GM18502 (cell line): ENCODE measurements at regions not wholly inside any gene's neighbourhood (a gene's known extent, or its start where the extent isn't known, plus 50 kb on each side); places are given as distances from the start of the nearest gene placed in this dataset.

Source experiments
- ATAC-seq: cut with Tn5 transposase; IDR thresholded peaks from one replicate; pipeline ENCODE4 v1.9.1; 2021; ENCODE audit warnings: mild to moderate bottlenecking; ENCODE audit not compliant: unreplicated experiment, poor library complexity

- ATAC-seq: no peak
These were observed 396.2 kb upstream of the ST6GAL2 start for GRCh38 chr2:107282135-107282534.

GRCh38 chr2:107285621-107286299 lies 399.8 kb upstream of the ST6GAL2 start:
- ATAC-seq: no peak

GRCh38 chr2:107290041-107290440 lies 404.1 kb upstream of the ST6GAL2 start:
- ATAC-seq: no peak

DNA sequence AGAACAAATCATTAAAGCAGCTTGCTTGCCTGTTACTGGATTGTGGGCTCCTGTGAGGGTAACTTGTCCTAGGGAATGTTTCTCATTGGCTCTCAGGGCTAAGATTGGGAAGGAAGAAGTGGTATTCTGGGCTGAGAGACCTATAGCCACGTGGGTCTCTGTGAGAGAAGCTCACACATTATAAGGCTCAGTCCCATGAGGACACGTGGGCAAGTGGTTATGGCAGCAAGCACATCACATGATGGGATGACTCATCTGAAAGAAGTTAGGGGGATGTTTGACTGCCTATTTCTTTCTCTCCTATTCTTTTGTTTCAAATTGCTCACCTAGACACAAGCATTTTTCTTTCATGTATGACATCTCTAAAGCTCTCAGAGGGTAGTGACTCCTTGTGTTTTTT lies 418.0 kb upstream of the ST6GAL2 start:
- ATAC-seq: no peak

DNA sequence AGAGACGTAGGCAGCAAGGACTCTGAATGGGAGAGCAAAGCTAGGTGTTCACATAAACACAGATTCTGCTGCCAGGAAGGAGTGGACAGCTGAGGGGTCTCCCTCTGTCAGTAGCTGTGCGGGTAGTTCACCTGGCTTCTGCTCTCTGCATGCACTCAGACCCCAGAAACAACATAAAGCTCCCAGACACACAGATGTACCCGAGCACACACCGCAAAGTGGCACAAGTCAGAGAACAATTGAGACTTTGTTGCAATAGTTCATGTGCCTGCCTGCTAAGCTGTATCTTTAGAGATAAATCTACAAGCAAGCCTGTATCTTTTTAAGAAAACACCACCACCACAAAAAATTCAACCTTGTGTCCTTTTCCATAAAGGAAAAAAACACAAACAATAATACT lies 420.0 kb upstream of the ST6GAL2 start:
- no peak for ATAC-seq

DNA sequence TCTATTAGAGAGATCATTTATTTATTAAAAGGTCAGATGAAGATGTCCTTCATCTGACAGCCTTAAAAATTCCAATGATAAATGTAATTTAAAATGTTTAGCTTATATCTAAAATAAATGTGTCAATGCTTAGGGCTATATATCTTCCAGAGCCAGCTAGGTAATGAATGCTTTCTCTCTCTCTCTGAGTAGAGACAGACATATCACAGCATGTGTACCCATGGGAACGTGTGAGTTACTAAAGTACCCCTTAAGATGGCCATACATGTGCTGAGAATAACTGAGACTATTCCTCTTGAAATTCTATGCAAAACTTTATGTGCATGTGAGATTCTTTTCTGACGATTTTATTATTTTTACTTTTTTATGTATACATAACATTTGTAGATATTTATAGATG lies 420.9 kb upstream of the ST6GAL2 start:
- ATAC-seq: no peak

DNA sequence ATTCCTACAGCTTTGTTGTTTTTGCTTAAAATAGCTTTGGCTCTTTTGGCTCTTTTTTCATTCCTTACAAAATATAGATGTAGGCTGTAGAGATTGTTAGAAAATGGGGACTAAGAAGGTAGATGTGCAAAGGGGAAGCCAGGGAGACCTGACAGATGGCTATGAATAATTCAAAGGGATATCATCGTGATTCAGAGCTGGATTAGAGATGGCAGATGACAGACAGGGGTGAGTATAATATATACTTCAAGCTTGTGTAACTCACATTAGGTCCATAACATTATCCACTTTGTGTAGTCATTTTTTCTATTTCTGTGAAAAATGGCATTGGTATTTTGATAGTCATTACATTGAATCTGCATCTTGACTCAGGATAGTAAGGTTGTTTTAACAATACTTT lies 422.9 kb upstream of the ST6GAL2 start:
- no peak for ATAC-seq

GRCh38 chr2:107312240-107312639 lies 426.3 kb upstream of the ST6GAL2 start:
- no peak for ATAC-seq

GRCh38 chr2:107313316-107313715 lies 427.3 kb upstream of the ST6GAL2 start:
- ATAC-seq: no peak

- no peak for ATAC-seq
These were observed 434.9 kb upstream of the ST6GAL2 start for GRCh38 chr2:107320881-107321280.

GRCh38 chr2:107322416-107322815 lies 436.4 kb upstream of the ST6GAL2 start:
- ATAC-seq: no peak

GRCh38 chr2:107323946-107324565 lies 438.1 kb upstream of the ST6GAL2 start:
- no peak for ATAC-seq

DNA sequence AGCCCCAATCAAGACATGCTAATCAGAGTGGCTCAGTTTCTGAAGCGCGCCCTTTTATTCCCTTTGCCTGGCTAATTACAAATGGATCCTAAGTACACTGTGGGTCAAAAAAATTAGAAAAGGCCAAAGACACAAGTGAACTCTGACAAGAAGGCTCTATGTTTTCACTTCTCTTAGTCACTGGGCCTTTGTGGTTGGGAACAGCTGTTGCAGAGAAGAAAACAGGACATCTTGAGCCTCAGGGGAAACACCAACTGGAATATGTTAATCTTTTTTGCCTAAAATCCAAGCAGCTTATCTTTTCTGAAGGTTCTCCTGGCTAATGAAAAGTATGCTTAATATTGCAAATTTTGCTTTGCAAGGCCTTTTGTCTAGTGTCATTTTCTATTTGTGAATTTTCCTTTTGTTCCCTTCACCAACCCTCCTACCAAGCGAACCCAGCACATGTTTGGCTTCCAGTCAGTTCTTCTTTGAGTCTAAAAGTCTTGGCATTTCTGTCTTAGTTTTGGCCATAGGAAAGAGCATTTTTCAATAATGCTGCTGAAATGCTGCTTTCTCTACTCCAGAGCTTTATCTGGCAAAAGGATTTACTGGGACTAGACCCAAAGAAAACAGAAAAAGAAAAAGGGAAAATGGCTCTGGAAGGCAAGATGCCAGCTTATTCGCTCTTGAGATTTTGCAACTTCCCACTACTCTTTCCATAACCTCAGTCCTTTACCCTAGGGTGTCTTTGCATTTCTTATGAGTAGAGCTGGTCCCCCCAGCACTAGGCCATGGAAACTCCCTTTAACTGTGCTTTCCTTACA lies 440.2 kb upstream of the ST6GAL2 start:
- no peak for ATAC-seq

DNA sequence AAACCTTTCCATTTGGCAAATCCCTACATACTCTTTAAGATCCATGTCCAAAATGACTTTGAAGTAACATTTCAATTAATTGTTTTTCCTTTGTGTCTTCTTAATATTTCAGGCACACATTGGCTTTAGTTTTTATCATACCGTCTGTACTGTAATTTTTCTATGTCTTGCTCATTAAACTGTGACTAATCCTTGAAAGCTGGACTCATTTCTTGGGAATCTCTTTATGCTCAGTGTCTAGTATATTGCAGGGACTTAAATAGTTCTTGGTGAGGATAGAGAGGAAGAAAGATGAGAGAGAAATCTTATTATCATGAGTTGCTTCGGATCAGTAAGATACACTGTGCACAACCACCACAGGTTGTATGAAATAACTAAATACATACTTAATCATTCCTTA lies 448.3 kb upstream of the ST6GAL2 start:
- ATAC-seq: no peak

GRCh38 chr2:107336526-107336925 lies 450.6 kb upstream of the ST6GAL2 start:
- no peak for ATAC-seq

- no peak for ATAC-seq
These were observed 451.4 kb upstream of the ST6GAL2 start for GRCh38 chr2:107337209-107337898.

GRCh38 chr2:107338059-107338458 lies 452.1 kb upstream of the ST6GAL2 start:
- no peak for ATAC-seq

GRCh38 chr2:107338571-107338970 lies 452.6 kb upstream of the ST6GAL2 start:
- no peak for ATAC-seq

DNA sequence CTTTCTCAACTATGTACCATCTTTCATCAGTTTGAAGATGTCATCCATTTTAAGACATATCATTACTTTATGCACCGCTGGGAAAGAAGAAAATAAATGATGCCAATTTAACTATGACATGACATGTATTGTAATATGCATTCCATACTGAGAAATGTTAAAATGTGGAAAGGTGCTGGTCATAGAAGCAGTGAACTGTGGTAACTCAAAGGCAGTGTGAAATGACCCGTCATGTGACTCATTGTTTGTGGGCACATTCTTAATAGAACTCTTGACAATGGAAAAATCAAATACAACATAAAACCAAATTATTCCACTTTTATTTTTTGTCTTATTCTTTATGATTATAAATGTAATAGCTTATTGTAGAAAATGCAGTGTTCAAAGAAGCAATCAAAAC lies 455.0 kb upstream of the ST6GAL2 start:
- no peak for ATAC-seq

DNA sequence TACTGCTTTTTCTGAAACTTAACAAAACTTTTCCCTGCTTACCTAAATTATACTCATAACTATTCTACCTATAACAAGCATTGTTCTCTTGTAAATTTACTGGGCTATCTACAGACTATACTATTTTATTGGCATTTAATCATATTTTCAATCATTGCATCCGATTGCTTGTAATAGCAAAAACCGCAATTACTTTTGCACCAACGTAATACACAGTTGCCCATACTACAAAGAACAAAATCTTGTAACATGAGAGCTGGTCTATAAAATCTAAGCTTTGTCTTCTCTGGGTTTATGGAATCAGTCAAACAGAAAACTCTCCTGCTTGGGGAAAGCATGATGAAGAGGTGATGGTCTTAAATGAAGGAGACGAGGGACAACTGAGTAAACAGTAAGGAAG lies 463.4 kb upstream of the ST6GAL2 start:
- ATAC-seq: no peak

DNA sequence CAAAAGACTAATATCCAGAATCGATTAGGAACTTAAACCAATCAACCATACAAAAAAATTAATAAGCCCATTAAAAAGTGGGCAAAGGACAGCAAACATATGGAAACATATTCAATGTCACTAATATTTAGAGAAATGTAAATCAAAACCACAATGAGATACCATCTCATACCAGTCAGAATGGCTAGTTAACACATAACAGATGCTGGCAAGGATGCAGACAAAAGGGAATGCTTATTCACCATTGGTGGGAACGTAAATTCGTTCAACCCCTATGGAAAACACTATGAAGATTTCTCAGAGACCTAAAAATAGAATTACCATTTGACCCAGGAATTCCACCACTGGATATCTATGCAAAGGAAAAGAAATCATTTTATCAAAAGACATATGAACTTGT lies 468.2 kb upstream of the ST6GAL2 start:
- ATAC-seq: no peak
